ENCODE measurements at regions not wholly inside any gene's neighbourhood (a gene's known extent, or its start where the extent isn't known, plus 50 kb on each side); places are given as distances from the start of the nearest gene placed in this dataset.

DNA sequence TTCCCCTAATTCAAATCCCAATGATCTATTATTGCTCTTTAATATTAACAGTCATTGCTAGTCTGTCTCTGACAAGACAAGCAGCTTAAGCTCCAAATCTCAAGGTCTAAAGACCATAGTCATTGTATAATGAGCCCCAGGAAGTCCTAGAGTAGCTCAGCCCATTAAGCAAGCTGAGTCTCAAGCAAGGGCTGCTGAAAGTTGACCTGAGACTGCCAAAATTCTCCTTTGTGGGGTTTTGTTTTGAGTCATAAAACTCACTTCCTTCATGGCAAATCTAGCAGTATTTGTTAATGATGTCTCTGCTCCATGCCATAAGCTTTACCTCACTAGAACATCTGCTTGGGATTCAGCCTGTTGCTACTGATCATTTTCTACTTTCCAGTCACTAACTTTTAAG lies 313.2 kb downstream of the ANTXR2 start:
- no peak overlapping the region for H3K4me3 ChIP-seq (ENCODE audit: low read depth, poor library complexity, severe bottlenecking)
- intact Hi-C loops (cut with DNase I; ENCODE audit: low total_unique reads) = no loop called here
- TF ChIP-seq, protein P1, sequence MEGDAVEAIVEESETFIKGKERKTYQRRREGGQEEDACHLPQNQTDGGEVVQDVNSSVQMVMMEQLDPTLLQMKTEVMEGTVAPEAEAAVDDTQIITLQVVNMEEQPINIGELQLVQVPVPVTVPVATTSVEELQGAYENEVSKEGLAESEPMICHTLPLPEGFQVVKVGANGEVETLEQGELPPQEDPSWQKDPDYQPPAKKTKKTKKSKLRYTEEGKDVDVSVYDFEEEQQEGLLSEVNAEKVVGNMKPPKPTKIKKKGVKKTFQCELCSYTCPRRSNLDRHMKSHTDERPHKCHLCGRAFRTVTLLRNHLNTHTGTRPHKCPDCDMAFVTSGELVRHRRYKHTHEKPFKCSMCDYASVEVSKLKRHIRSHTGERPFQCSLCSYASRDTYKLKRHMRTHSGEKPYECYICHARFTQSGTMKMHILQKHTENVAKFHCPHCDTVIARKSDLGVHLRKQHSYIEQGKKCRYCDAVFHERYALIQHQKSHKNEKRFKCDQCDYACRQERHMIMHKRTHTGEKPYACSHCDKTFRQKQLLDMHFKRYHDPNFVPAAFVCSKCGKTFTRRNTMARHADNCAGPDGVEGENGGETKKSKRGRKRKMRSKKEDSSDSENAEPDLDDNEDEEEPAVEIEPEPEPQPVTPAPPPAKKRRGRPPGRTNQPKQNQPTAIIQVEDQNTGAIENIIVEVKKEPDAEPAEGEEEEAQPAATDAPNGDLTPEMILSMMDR (IDR thresholded peaks at IDR 0.05) = no peak
- no peak for TF ChIP-seq POLR2A (IDR thresholded peaks at IDR 0.05)
- no peak for DNase-seq (ENCODE audit: low spot score in 2 of 2)

DNA sequence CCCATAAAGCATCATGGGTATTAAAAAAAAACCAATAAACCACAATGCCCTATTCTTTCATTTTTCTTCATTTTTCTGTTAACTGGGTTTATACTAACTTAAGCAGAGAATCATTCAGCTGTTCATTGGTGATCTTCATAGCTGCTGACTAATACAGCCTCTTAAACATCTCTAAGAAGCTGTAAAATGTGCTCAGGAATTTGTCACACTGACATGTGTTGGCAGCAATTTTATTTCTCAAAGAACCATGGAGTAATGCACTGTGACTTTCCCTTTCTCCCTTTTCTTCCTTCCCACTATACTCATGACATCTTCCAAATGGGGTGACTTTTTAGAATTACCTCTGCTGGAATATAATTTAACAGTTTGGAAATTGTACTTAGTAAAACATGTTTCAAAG lies 315.4 kb downstream of the ANTXR2 start:
- no peak overlapping the region for H3K4me3 ChIP-seq (ENCODE audit: low read depth, poor library complexity, severe bottlenecking)
- DNase-seq (ENCODE audit: low spot score in 2 of 2) = no peak
- TF ChIP-seq POLR2A (IDR thresholded peaks at IDR 0.05) = no peak
- TF ChIP-seq, protein P1 (IDR thresholded peaks at IDR 0.05) = no peak
- intact Hi-C loops (cut with DNase I; ENCODE audit: low total_unique reads) = no loop called here

DNA sequence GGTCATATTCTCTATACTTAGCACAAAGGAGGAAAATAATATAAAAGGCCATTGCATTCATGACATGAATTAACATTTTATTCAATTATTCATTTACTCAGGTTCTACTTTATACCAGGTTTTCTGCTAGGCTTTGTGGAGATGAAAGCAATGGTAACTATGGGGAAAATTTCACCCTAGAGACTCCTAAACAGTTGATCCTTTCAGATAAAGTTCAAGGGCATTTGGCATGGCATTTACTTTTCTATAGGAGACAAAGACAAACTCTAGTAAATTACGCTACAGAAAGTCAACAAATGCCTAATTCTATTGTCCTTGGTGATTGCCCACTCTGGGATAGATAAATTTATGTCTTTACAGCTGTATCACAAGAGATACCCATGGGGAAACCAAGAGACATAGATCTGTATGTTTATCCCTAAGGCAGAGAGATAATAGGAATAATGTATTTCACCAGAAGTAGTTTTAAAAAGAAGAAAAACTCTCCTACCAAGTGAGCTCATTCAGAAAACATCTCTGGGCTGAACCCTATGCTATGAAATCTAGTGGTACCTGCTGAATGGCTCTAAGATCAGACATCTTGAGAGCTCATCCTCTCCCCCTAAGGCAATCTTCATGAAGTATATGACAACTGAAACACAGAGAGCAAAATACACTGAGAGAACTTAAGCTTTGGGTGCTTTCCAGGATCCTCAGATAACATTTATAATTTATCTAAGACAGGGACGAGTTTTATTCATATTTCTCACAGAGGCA lies 316.7 kb downstream of the ANTXR2 start:
- no peak overlapping the region for H3K4me3 ChIP-seq (ENCODE audit: low read depth, poor library complexity, severe bottlenecking)
- no peak for DNase-seq (ENCODE audit: low spot score in 2 of 2)
- 58 to 63% methylated on average over 2 of the region's 2 CpGs for WGBS, 2 donors
- intact Hi-C loops (cut with DNase I; ENCODE audit: low total_unique reads) = no loop called here
- no peak for TF ChIP-seq POLR2A (IDR thresholded peaks at IDR 0.05)
- TF ChIP-seq, protein P1 (IDR thresholded peaks at IDR 0.05) = no peak

DNA sequence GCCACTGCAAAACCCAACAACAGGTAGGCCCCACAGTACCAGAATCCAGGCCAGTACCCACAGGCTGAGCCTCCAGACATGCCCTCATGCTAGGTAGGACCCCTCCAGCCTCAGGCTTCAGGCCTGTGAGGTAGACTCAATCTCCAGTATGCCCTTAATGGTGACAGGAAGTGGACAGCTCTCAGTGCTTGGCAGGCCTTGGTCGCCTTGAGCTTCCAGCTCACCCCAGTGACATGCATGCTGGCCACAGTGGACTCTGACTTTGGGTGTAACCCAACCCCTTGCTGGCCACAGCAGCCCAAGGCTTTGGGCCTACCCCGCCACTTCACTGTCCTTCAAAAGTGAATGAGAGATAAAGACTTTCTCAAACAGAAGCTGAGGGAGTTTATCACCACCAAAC lies 324.2 kb downstream of the ANTXR2 start:
- no peak for DNase-seq (ENCODE audit: low spot score in 2 of 2)
- no peak overlapping the region for H3K4me3 ChIP-seq (ENCODE audit: low read depth, poor library complexity, severe bottlenecking)
- intact Hi-C loops (cut with DNase I; ENCODE audit: low total_unique reads) = no loop called here
- TF ChIP-seq POLR2A (IDR thresholded peaks at IDR 0.05) = no peak
- TF ChIP-seq, protein P1 (IDR thresholded peaks at IDR 0.05) = no peak
- WGBS, 2 donors = 90 to 100% methylated on average over 2 of the region's 2 CpGs

DNA sequence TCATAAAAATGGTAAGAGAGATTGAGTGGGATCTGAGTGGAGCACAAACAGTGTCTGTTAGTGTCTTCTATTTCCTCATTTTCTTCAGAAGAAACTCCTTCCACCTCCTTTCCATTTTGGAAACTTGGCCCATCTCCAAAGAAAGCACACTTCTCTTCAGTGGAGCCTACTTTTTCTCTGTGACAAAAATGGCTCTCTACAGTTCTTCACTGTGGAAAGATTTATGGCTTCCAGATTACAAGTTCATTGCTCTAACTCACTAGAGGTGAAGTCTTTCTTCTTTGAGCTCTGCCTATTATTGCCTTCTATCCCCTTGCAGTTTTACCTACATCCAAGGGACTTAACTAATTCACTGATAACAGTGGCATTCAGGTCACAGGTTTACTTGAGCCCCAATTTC lies 325.8 kb downstream of the ANTXR2 start:
- intact Hi-C loops (cut with DNase I; ENCODE audit: low total_unique reads) = no loop called here
- no peak for TF ChIP-seq POLR2A (IDR thresholded peaks at IDR 0.05)
- TF ChIP-seq, protein P1 (IDR thresholded peaks at IDR 0.05) = no peak
- H3K4me3 ChIP-seq (ENCODE audit: low read depth, poor library complexity, severe bottlenecking) = no peak overlapping the region
- DNase-seq (ENCODE audit: low spot score in 2 of 2) = no peak

DNA sequence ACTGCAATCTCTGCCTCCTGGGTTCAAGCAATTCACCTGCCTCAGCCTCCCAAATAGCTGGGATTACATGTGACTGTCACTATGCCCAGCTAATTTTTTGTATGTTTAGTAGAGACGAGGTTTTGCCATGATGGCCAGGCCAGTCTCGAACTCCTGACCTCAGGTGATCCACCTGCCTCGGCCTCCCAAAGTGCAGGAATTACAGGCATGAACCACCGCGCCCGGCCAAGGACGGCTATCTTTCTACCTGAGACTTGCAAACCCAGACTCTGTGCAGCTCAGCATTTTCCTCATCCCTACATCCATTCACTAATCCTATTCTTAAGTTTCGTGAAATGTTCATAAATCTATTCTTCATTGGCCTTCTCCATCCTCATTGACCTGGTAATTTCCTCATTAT lies 330.0 kb downstream of the ANTXR2 start:
- intact Hi-C loops (cut with DNase I; ENCODE audit: low total_unique reads) = no loop called here
- WGBS, 2 donors = 93 to 95% methylated on average over 8 of the region's 8 CpGs

More for the DNA sequence above, 330.0 kb downstream of the ANTXR2 start:
- TF ChIP-seq POLR2A (IDR thresholded peaks at IDR 0.05) = no peak
- TF ChIP-seq, protein P1 (IDR thresholded peaks at IDR 0.05) = no peak
- DNase-seq (ENCODE audit: low spot score in 2 of 2) = no peak
- no peak overlapping the region for H3K4me3 ChIP-seq (ENCODE audit: low read depth, poor library complexity, severe bottlenecking)
